ENCODE measurements at regions not wholly inside any gene's neighbourhood (a gene's known extent, or its start where the extent isn't known, plus 50 kb on each side); places are given as distances from the start of the nearest gene placed in this dataset.

DNA sequence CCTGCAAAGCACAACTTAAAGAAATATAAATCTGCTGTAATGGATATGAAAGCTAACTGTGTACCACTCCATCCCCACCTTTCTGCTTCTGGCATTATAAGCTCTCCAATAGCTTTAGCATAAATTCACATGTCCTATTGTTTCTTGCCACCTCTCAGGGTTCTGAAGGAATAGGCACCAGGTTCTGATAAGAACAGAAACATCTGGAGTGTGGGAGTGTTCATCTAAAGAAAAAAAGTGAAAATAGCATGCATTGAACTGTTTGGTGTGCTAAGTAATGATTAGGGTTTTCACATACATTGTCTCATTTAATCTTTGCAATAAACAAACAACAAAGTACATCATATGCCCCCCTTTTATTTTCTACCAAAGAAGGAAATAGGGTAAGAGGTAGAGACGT lies 72.3 kb downstream of the FAM76B start:
- DNase-seq (ENCODE audit: low read depth, low spot score) = no peak

DNA sequence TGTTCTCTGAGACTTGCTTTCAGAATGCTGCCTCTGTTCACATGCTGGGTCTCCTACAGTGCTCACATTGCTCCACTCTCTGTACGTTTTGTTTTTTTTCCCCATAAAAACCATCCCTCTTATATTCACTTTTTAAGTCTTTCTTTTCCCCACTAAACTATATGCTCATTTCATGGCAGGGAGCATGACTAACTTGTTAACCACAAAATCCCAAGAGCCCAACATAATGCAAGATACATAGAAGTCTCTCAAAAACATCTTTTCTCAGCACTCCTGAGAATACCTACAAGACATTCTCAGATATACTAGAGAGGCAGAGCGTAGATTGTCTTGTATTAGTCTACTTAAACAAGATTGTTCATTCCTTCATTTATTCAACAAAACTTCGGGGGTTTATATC lies 73.3 kb downstream of the FAM76B start:
- DNase-seq (ENCODE audit: low read depth, low spot score) = no peak

DNA sequence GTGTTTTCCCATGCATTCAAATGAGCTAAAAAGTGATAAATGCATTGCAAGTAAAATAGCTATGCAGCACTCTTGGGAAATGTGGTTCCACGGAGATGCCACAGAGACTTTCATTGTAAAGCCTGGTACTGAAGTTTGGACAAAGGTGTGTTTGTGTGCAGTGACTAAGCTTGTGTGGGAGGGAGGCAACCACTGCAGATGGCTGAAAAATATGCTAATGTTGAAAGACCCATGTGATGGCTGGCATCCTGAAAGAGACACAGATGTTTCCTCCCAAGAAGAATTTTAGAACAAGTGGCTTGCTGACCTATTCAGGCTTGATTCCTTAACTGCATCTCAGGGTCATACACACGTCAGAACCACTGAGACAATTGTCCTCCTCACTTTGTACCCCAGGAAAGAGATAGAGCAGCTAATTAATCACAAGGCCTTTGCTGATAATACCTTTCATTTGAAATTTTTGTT lies 73.8 kb downstream of the FAM76B start:
- peak; percentile 35 for DNase-seq (ENCODE audit: low read depth, low spot score)

DNA sequence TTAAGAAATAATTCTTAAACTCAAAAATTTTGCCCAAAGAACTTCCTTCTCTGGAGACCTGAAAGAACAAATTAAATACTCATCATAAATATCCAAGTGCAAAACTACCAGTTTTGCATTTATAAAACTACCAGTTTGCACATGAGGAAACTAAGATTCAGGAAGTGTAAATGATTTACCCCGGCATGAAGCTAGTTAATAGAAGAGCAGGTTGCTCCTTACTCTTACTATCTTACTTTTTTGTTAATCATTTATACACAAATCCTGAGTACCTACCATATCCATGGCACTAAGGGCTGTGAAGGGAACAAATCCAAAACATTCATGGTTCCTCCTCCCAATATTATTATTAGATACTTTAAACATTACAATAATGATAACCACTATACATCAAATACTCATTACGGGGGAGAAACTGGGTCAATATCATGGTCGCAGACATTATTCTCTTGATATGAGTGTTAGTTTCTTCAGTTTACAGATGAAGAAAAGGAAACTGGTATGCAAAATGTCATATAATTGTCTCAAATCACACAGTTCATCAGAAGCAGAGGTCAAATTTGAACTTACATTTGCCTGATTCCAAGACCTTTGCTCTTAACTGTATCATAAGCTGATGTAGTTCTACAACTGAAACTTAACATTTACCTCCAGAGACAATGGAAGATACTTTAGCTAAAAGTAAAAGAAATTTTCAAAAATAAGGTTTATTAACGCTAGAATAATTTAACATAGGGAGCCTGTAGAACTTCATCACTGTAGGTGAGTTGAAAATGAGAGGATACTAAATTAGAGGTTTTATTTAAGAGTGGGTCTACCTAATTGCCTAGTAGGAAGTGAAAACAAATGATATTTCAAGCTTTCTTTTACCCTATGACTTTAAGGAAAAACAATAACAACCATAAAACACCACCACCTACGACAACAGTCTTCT lies 74.5 kb downstream of the FAM76B start:
- DNase-seq (ENCODE audit: low read depth, low spot score) = no peak

DNA sequence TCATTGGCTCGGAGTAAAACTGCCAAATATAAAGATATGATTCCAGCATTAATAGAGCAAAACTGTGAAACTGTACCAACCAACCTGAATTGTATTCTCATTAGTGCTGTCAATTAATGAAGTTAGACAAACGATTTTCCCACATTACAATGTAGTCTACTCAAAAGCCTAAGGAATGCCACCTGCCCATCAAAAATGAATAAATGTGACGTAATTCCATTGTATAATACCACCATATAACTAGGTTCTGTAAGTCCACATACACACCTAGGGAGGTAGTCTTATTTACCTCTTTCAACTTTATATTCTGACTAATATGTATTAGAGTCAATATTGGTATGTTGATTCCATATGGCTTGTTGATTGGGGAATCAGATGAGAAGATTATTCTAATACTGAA lies 76.2 kb downstream of the FAM76B start:
- DNase-seq (ENCODE audit: low read depth, low spot score) = no peak

DNA sequence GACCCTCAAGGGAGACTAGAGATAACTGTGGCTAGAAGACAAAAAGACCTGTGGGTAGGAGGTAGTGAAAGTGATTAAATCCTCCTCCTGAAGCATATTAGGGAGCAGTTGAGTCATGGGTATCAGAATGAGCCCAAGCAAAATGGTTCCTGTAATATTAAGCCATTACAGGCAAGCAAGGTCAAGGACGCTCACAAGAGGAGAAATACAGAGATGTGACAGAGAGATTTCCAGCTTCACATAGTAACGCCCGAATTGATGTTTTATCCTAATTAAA lies 77.7 kb downstream of the FAM76B start:
- DNase-seq (ENCODE audit: low read depth, low spot score) = no peak

DNA sequence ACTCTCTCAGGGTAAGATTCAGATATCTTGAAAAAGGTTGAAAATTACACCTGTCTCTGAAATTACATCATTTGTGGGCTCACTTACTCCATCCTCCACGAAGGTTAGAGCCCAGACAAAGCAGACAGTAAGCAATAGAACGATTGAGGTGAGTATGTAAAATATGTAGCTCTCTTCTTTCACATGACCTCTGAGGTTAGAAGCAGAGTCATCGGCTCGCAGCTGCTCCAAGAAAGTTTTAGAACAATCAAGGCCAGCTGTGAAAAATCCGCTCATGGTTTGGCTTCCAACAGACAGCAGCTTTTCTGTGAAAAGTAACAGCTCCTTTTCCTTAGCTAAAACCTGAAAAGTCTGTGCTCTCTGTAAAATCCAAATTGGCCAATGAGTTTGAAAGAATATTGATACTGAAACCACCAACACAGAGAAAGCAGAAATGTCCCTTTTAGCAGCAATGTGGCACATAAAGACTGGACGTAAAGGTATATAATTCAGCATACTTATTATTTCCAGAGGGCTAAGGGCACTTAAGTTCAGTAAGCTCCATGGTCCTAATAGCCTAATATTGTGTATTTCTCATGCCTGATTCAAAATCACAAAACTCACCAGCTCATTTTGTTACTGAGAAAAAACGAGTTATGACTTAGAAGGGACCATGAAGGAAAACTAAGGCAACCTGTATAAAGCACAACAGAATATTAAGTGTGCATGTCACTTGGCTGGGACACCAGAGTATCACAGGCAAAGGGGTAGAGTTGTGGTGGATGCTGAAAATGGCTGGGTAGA lies 78.2 kb downstream of the FAM76B start:
- no peak for DNase-seq (ENCODE audit: low read depth, low spot score)

DNA sequence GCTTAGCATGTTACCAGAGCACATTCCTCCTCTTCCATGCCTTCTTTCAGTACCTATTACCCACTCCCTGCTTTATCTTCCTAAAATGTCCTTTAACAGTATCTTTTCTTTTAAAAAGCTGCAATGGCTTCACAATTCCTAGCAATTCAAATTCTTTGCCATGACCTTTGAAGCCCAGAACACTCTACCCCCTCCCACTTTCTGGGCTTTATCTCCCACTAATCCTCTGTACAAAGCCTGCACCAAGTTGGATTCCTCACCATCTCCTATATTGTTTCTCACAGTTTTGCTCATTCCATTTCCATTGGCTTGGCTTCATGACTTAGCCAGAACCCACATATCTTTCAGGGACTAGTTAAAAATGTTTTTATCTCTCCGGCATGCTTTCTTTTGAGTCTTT lies 80.9 kb downstream of the FAM76B start:
- no peak for DNase-seq (ENCODE audit: low read depth, low spot score)

DNA sequence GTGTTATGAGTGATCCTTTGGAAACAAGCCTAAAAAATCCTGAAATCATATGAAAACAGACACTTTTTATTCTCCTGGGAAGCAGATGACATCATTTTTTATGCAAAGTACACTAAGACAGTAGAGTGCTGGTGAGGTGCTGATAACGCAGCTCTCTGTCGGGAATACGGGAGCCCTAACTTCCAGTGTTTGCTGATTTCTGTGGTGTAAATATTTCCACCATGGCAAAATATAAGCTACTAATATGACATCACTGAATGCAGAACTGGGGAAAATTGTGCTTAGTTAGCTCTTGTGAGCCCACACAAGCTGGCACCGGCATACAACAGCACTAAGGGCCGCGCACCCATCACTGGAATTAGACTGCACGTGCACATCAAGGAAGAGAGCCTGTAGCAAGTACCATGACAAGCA lies 82.6 kb downstream of the FAM76B start:
- no peak for DNase-seq (ENCODE audit: low read depth, low spot score)

DNA sequence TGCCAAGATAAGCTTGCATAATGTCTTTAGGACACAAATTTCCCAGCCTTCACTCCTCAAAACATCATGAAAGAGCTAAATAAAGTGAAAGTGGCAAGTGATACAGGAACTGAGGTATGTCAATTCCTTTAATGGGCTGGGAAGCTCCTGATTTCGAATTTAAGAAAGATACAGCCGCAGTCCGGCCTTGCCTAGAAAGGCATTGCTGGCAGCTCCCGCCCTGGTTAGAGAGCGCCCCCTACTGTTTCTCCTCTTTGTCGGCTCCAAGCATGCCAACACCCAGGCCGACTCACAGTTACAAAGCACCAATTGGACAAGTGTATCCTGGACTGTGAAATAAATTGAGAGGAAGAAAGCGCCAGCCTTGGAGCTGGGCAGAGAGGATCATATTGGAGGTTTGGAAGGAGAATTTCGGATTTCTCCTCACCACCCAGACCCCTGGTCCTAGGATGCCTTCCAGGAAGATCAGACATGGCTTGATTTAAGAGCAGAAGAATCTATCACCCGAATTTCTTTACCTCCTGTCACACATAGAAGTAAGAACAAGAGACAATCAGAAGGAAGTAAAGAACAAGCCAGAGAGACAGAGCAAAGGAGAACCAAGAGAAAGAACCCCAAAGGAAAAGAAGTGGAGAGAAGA lies 84.0 kb downstream of the FAM76B start:
- peak; percentile 36 for DNase-seq (ENCODE audit: low read depth, low spot score)

DNA sequence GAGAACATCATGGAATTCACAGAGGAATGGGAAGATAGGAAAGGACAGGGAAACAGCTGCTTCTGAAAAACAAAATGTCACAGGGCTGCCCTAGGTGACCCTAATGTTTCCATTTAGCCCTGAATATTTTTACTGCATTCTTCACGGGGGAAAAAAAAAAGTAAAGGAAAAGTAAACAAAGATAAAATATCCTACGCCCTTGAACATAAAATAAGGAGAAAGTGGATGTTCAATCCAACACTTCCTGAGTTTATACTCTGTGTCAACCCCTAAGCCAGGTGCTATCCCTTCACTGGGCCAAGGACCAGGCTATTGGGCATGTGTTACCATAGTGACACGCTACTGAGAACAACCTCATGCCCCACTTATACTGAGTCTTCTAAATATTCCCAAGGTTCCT lies 84.7 kb downstream of the FAM76B start:
- no peak for DNase-seq (ENCODE audit: low read depth, low spot score)

DNA sequence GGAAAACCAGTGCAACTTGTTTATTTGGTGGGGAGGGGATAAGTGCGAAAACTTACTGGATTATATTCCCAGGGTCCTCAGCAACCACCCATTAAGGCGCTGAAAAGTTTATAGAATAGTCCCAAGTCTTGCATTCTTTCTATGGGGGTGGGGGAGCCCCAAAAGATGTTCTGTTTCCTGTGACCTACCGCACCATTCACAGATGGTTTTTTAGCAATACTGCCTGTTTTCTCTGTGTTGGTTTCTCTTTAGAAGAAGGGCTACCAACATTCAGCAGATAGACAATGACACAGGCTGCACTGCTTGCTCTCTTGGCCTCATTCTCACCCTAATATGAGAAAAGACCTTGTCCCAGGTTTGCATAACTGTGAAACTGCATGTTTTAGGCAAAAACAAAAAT lies 86.5 kb downstream of the FAM76B start:
- DNase-seq (ENCODE audit: low read depth, low spot score) = no peak

DNA sequence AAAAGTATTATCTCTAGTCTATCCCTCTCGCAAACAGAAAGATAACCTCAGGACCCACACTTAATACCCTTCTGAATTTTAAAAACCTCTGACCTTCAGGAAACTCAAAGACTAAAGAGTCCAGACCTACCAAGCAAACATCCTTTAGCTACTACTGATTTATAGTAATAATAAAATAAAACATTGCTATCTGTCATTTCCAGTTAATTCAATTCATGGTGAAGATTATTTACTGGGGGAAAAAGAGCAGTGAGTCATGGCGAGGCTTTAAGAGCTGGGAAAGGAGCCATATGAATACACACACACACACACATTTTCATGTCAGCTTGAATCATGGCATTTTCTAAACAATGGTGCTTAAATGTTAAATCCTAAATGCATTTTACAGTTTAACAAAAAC lies 87.1 kb downstream of the FAM76B start:
- DNase-seq (ENCODE audit: low read depth, low spot score) = peak; percentile 41

DNA sequence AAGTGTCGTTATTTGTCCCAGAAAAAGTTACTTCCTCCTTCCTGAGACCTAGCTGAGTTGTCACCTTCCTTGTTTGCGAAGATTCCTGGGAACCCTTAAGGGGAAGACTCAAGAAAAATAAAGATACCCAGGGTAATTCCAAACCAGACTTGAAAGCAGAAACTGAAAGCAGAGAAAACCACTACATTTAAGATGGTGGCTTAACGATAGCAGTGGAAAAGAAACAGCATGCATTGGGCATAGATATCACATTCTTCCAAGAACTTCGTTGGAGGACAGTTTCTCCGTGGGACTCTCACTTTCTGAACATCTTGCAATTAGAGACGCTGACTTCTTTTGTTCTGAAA lies 89.1 kb downstream of the FAM76B start:
- no peak for DNase-seq (ENCODE audit: low read depth, low spot score)

DNA sequence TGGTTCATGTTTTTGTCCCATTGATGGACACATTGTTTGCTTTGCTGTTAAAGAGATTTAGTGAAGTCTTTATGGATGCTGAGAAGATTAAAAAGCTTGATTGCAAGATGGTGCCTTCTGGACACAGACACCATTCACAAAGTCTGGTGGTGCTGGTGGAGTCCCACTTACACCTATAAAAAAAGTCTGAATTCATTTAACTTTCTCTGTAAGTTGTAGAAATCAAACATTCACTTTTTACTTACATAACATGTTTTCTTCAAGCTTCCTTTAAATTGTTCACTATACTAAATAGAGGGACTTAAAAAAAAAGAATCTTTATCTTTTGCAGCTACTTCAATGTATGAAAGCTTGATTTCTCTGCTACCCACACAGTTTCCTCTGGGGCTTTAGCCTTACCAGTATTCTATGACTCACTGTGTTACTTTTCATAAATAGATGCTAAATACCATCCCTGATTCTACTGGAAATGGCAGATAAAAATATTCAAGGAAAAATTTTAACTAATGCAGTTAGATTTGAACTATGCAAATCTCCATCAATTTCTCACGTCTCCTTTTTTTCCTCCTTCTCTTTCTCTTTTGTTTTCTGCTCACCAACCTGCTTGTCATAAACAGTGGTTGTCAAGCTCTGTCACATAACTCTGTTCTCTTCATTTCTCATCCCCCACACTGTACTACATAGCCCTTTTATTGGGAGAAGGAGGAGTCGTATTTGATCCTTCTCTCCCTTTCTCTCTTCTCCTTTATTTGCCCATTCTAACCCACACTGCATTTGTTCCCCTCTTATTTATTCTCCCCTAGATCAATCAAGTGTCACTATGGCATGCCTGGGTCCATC lies 89.7 kb downstream of the FAM76B start:
- DNase-seq (ENCODE audit: low read depth, low spot score) = no peak

DNA sequence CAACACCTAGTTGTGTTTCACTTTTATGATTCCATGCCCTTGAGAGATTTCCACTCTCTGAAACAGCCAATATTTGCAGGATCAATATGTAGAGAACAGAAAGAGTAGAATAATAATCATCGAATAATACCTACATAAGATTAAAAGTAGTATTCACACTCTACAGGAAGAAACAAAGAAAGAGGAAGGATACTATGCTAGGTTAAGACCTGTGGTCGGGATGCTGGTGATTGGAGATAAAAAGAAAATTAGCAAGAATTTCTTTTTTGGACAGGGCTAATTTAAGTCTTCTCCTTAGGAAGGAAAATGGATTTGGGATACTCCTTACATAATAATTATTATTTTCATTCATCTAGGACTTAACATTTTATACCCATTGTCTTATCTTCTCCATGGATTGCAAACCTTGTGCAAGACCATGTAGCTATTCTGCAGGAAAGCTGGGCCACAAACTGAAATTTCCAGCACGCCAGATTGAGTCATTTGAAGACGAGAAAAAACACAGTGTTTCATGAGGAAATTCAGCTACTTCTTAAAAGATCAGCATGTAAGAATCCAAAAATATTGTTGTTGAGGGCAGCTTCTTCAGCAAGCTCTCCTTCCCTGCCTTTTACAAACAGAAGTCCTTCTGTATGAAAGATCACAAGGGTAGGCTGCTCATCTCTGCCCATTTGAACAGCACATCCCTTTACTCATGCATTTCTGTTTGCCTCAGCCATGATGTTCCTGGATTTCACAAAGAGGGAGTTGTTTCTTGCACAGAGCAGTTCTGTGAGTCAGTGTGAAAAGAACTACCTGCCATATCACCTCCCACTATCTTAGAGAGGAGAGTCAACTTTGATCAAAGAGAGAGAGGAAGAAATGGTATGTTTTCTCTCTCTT lies 90.7 kb downstream of the FAM76B start:
- DNase-seq (ENCODE audit: low read depth, low spot score) = no peak

DNA sequence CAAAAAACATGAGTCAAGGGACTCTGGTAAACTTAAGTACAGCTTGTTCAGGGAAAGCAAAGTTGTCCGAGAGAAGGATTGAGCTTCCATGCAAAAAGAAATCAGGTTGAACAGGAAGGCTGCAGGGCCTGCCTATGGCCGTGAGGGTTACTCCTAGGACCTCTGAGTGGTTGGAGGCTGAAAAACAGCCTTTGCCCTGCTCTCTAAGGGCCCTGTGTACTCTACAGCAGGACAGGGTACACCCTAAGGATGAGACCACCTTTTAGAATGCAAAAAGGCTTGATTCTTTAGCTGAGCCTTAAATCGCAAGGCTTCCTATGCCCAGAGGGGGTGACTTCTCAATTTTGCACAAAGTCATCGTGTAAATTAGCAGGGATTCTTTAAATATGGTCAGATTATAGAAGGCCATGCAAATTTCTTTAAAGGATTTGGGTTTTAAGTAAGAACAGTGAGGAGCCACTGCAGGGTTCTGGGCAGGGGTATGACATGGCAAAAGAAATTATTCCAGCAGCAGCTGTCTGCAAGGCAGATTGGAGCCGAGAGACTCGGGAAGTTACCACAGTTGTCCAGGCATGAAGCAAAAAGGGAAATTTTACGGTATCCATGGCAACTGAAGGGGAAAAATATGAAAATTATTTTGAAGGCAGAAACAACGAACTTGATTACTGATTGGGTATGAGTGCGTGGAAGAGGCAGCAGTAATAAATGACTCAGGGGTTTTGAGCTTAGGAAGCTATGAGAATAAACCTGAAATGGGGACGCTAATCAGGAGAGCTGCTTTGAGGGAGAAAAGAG lies 91.8 kb downstream of the FAM76B start:
- no peak for DNase-seq (ENCODE audit: low read depth, low spot score)

DNA sequence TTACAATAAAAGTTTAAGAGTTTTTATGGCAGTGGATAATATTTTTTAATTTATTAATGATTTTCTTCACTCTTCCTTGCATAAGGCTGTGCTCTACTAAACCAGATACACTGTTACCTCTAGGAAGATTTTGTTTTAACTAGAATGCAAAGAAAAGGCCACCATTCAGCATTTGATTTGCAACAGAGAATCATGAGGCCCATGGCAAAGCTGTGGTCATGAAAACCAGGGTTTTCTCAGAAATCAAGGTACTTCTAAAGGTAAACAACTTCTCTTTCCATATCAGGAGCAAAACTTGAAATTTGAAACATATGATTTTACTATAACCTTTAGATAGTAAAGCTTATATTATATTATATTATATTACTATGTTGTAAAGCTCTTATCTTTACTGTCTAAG lies 94.4 kb downstream of the FAM76B start:
- DNase-seq (ENCODE audit: low read depth, low spot score) = no peak

DNA sequence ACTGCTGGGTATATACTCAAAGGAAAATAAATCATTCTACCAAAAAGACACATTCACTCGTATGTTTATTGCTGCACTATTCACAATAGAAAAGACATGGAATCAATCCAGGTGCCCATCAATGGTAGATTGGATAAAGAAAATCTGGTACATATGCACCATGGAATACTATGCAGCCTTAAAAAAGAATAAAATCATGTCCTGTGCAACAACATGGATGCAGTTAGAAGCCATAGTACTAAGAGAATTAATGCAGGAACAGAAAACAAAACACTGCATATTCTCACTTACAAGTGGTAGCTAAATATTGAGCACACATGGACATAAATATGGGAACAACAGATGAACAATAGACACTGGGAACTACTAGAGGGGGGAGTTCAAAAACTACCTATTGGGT lies 96.3 kb downstream of the FAM76B start:
- no peak for DNase-seq (ENCODE audit: low read depth, low spot score)

Data from pulmonary artery endothelial cell (primary cell).